IMR-90 (cell line): ENCODE measurements at regions not wholly inside any gene's neighbourhood (a gene's known extent, or its start where the extent isn't known, plus 50 kb on each side); places are given as distances from the start of the nearest gene placed in this dataset.

Source experiments
- ATAC-seq: fragments of 200-7000 bp; cut with Tn5 transposase; 2 replicates; pipeline ENCODE4 v1.9.1; 2020; ENCODE audit warnings: low read depth, mild to moderate bottlenecking, moderate library complexity
- BruUV-seq: library from RNA; stranded (reverse); fragments of 400-500 nt; replicated peaks from 2 replicates; lab custom pipeline; 2021; lab: Mats Ljungman, UMichigan
- CTCF ChIA-PET: fragments of 300-600 bp; formaldehyde crosslinking; extraction: SDS; loops from one replicate; lab custom pipeline; 2021; ENCODE audit warnings: antibody characterized with exemption; lab: Yijun Ruan, JAX
- POLR2A ChIA-PET: fragments of 300-600 bp; sonication (Branson Sonifier 250); formaldehyde crosslinking; loops from one replicate; lab custom pipeline; 2022; ENCODE audit warnings: antibody characterized with exemption; ENCODE audit not compliant: unreplicated experiment; lab: Charles Lee
- DNase-seq: peaks from one replicate; pipeline ENCODE4 v3.0.0; 2013
- H2AFZ ChIP-seq: replicated peaks from 2 replicates; pipeline ENCODE3; 2013; ENCODE audit warnings: low read length, mild to moderate bottlenecking; ENCODE audit not compliant: poor library complexity
- H2AK5ac ChIP-seq: 2 replicates; pipeline ENCODE4 v1.6.1; 2013; ENCODE audit warnings: low read depth, low read length, inconsistent platforms
- H2AK9ac ChIP-seq: replicated peaks from 2 replicates; pipeline ENCODE3; 2013; ENCODE audit warnings: mild to moderate bottlenecking, low read depth, low read length, moderate library complexity; ENCODE audit not compliant: poor library complexity
- H2BK120ac ChIP-seq: 2 replicates; pipeline ENCODE4 v1.6.1; 2013; ENCODE audit warnings: low read depth, low read length, inconsistent platforms
- H2BK15ac ChIP-seq: 3 replicates; pipeline ENCODE4 v1.6.1; 2013; ENCODE audit warnings: low read depth, low read length, inconsistent platforms
- H2BK20ac ChIP-seq: 2 replicates; pipeline ENCODE4 v1.6.1; 2013; ENCODE audit warnings: low read depth, mild to moderate bottlenecking, inconsistent platforms, low read length, moderate library complexity
- H2BK5ac ChIP-seq: 2 replicates; pipeline ENCODE4 v1.6.1; 2013; ENCODE audit warnings: mild to moderate bottlenecking, low read depth, low read length, inconsistent platforms; ENCODE audit not compliant: poor library complexity, severe bottlenecking
- H3K14ac ChIP-seq: replicated peaks from 2 replicates; pipeline ENCODE4 v1.6.1; 2013; ENCODE audit warnings: low read depth, low read length, inconsistent platforms
- H3K18ac ChIP-seq: 2 replicates; pipeline ENCODE4 v1.6.1; 2013; ENCODE audit warnings: low read depth, low read length, control low read depth
- H3K23ac ChIP-seq: 2 replicates; pipeline ENCODE4 v1.6.1; 2013; ENCODE audit warnings: low read depth, low read length, inconsistent platforms
- H3K27ac ChIP-seq: 2 replicates; pipeline ENCODE4 v1.5.1; 2013; ENCODE audit warnings: mild to moderate bottlenecking, control low read depth, low read length; ENCODE audit not compliant: insufficient read depth
- H3K27me3 ChIP-seq: 2 replicates; pipeline ENCODE4 v1.6.1; 2013; ENCODE audit warnings: low read length; ENCODE audit not compliant: control insufficient read depth, insufficient read depth
- H3K36me3 ChIP-seq: 2 replicates; pipeline ENCODE4 v1.6.1; 2013; ENCODE audit warnings: low read length, mixed read lengths; ENCODE audit not compliant: control insufficient read depth, insufficient read depth
- H3K4ac ChIP-seq: 2 replicates; pipeline ENCODE4 v1.6.1; 2013; ENCODE audit warnings: low read depth, low read length, inconsistent platforms
- H3K4me1 ChIP-seq: 2 replicates; pipeline ENCODE4 v1.6.1; 2013; ENCODE audit warnings: low read length, mixed read lengths; ENCODE audit not compliant: control insufficient read depth, insufficient read depth
- H3K4me2 ChIP-seq: 2 replicates; pipeline ENCODE4 v1.6.1; 2013; ENCODE audit warnings: low read depth, mild to moderate bottlenecking, control low read depth, low read length, moderate library complexity
- H3K4me3 ChIP-seq: 2 replicates; pipeline ENCODE4 v1.5.1; 2013; ENCODE audit warnings: low read depth, mild to moderate bottlenecking, control low read depth, low read length, moderate library complexity; ENCODE audit not compliant: insufficient read depth
- H3K56ac ChIP-seq: 2 replicates; pipeline ENCODE4 v1.6.1; 2013; ENCODE audit warnings: low read length, inconsistent platforms; ENCODE audit not compliant: insufficient read depth; ENCODE audit errors: extremely low read depth
- H3K79me1 ChIP-seq, 2 experiments: 2 replicates each; pipeline ENCODE4 v1.6.1; 2013; ENCODE audit warnings: low read length in 2 of 2, inconsistent platforms in 1 of 2, low read depth in 1 of 2
- H3K9ac ChIP-seq: 2 replicates; pipeline ENCODE4 v1.6.1; 2013; ENCODE audit warnings: low read depth, low read length, control low read depth
- H3K9me1 ChIP-seq: 2 replicates; pipeline ENCODE4 v1.6.1; 2013; ENCODE audit warnings: low read length, inconsistent platforms; ENCODE audit not compliant: insufficient read depth
- H3K9me3 ChIP-seq: 2 replicates; pipeline ENCODE4 v1.6.1; 2013; ENCODE audit warnings: low read length; ENCODE audit not compliant: control insufficient read depth, insufficient read depth
- H4K20me1 ChIP-seq: 2 replicates; pipeline ENCODE4 v1.6.1; 2013; ENCODE audit warnings: low read length, inconsistent platforms; ENCODE audit not compliant: insufficient read depth
- H4K5ac ChIP-seq: 2 replicates; pipeline ENCODE4 v1.6.1; 2013; ENCODE audit warnings: mild to moderate bottlenecking, low read depth, low read length, control low read depth
- H4K8ac ChIP-seq, 2 experiments: 2 replicates each; pipeline ENCODE4 v1.6.1; 2013; ENCODE audit warnings: low read depth in 2 of 2, low read length in 2 of 2, control low read depth in 1 of 2, inconsistent platforms in 1 of 2
- H4K91ac ChIP-seq: 2 replicates; pipeline ENCODE4 v1.6.1; 2013; ENCODE audit warnings: low read depth, low read length, inconsistent platforms; ENCODE audit not compliant: insufficient read depth
- BHLHE40 ChIP-seq: fragments of 150-350 bp; IDR thresholded peaks from 2 replicates; pipeline ENCODE4 v1.6.1; 2016; ENCODE audit warnings: mild to moderate bottlenecking, low read depth, low read length
- CEBPB ChIP-seq: IDR thresholded peaks from 2 replicates; pipeline ENCODE4 v1.6.1; 2012; ENCODE audit warnings: low read depth, low read length, improper control_type of control experiment
- CHD1 ChIP-seq: IDR thresholded peaks from 2 replicates; pipeline ENCODE4 v1.6.1; 2012; ENCODE audit warnings: low read depth, low read length, improper control_type of control experiment
- CTCF ChIP-seq: conservative IDR thresholded peaks from 2 replicates; pipeline ENCODE4 v1.5.1; 2012; ENCODE audit warnings: mild to moderate bottlenecking, low read depth, low read length, improper control_type of control experiment
- ELK1 ChIP-seq: fragments of 150-350 bp; IDR thresholded peaks from 2 replicates; pipeline ENCODE4 v1.6.1; 2016; ENCODE audit warnings: low read depth, mild to moderate bottlenecking, low read length, moderate library complexity, borderline replicate concordance
- FOS ChIP-seq: fragments of 150-350 bp; IDR thresholded peaks from 2 replicates; pipeline ENCODE4 v1.6.1; 2016; ENCODE audit warnings: low read depth, low read length
- MAFK ChIP-seq: IDR thresholded peaks from 2 replicates; pipeline ENCODE4 v1.6.1; 2012; ENCODE audit warnings: low read depth, low read length, improper control_type of control experiment
- MAZ ChIP-seq: IDR thresholded peaks from 2 replicates; pipeline ENCODE4 v1.6.1; 2012; ENCODE audit warnings: low read depth, mild to moderate bottlenecking, low read length, improper control_type of control experiment, moderate library complexity, borderline replicate concordance
- MXI1 ChIP-seq: IDR thresholded peaks from 2 replicates; pipeline ENCODE4 v1.6.1; 2012; ENCODE audit warnings: low read depth, mild to moderate bottlenecking, low read length, moderate library complexity, borderline replicate concordance
- NFE2L2 ChIP-seq: fragments of 150-350 bp; IDR thresholded peaks from 2 replicates; pipeline ENCODE4 v1.6.1; 2016; ENCODE audit warnings: low read depth, mild to moderate bottlenecking, low read length
- POLR2A ChIP-seq: IDR thresholded peaks from 2 replicates; pipeline ENCODE4 v1.6.1; 2012; ENCODE audit warnings: mild to moderate bottlenecking, low read depth, low read length
- RAD21 ChIP-seq: IDR thresholded peaks from 2 replicates; pipeline ENCODE4 v1.6.1; 2012; ENCODE audit warnings: low read length, improper control_type of control experiment
- RCOR1 ChIP-seq: IDR thresholded peaks from 2 replicates; pipeline ENCODE4 v1.6.1; 2012; ENCODE audit warnings: mild to moderate bottlenecking, low read length, improper control_type of control experiment; ENCODE audit not compliant: insufficient replicate concordance
- RFX5 ChIP-seq: IDR thresholded peaks from 2 replicates; pipeline ENCODE4 v1.8.0; 2012; ENCODE audit warnings: low read depth, mild to moderate bottlenecking, low read length, moderate library complexity
- SMC3 ChIP-seq: fragments of 150-350 bp; IDR thresholded peaks from 2 replicates; pipeline ENCODE4 v1.6.1; 2016; ENCODE audit warnings: low read depth, mild to moderate bottlenecking, antibody characterized with exemption, low read length, moderate library complexity
- USF2 ChIP-seq: fragments of 150-350 bp; IDR thresholded peaks from 2 replicates; pipeline ENCODE4 v1.6.1; 2017; ENCODE audit warnings: mild to moderate bottlenecking, antibody characterized with exemption, low read length, low read depth
- WGBS, 2 experiments: methylation state at CpG; one replicate each; pipeline versions ENCODE4 v1.1.5 to v1.1.7; 2013; ENCODE audit warnings: missing lambda C conversion rate in 2 of 2; ENCODE audit not compliant: insufficient read length in 1 of 2; ENCODE audit errors: extremely low coverage in 2 of 2; 5-methylcytosine and 5-hydroxymethylcytosine counted together
- dilution Hi-C: fragments of 300-500 bp; cut with HindIII; formaldehyde crosslinking; loops from one replicate; pipeline ENCODE4 v1.14.3; 2018; ENCODE audit warnings: low sequenced_read_pairs; ENCODE audit not compliant: unreplicated experiment
- in situ Hi-C: fragments of 300-500 bp; cut with MboI; formaldehyde crosslinking; loops from 3 replicates; pipeline ENCODE4 v1.14.3; 2019; ENCODE audit warnings: low sequenced_read_pairs, inconsistent platforms, mixed read lengths
- intact Hi-C: fragments of 100-400 bp; cut with micrococcal nuclease; formaldehyde crosslinking; loops from 2 replicates; pipeline ENCODE4 v1.10.0; 2022

GRCh38 chr2:4181062-4181461 lies 477.7 kb downstream of the DCDC2C start:
- dilution Hi-C loops = no loop called here

More at GRCh38 chr2:4181062-4181461, 477.7 kb downstream of the DCDC2C start:
- Histone ChIP-seq H3K9me3 (peaks cover 13% of the 10 kb centered on the region), H4K8ac (no peak overlapping the region), H2AK9ac (no peak overlapping the region), H3K27me3 (no peaks in the 10 kb centered on the region), H2BK5ac (no peak overlapping the region), H4K20me1 (no peaks in the 10 kb centered on the region), H3K23ac (no peak overlapping the region), H3K4me1 (no peaks in the 10 kb centered on the region), H2AK5ac (no peak overlapping the region), H2BK15ac (no peak overlapping the region), H3K9ac (no peak overlapping the region), H3K4me3 (no peak overlapping the region), H2BK20ac (no peak overlapping the region), H3K4me2 (no peak overlapping the region), H2AFZ (no peak overlapping the region), H3K14ac (no peak overlapping the region), H3K36me3 (no peaks in the 10 kb centered on the region), H4K5ac (no peak overlapping the region), H3K9me1 (no peaks in the 10 kb centered on the region), H4K91ac (no peak overlapping the region), H3K18ac (no peak overlapping the region), H3K79me1 (no peaks in the 10 kb centered on the region), H3K56ac (no peak overlapping the region), H3K27ac (no peak overlapping the region), H3K4ac (no peak overlapping the region), H2BK120ac (no peak overlapping the region)
- no TSS peak for BruUV-seq
- no CpG with 5 or more reads among the region's 1 CpG for WGBS, 2 experiments
- DNase-seq = no peak
- CTCF ChIA-PET = no interaction called here
- intact Hi-C loops = no loop called here
- POLR2A ChIA-PET = no interaction called here
- TF ChIP-seq NFE2L2 = no peak
- no peak for TF ChIP-seq MAFK
- TF ChIP-seq ELK1 = no peak
- no peak for TF ChIP-seq SMC3
- no peak for TF ChIP-seq MXI1
- TF ChIP-seq USF2 = no peak
- no peak for TF ChIP-seq CEBPB
- no peak for TF ChIP-seq CHD1
- TF ChIP-seq BHLHE40 = no peak
- TF ChIP-seq CTCF = no peak
- no peak for TF ChIP-seq RCOR1
- no peak for TF ChIP-seq MAZ
- TF ChIP-seq FOS = no peak
- no peak for TF ChIP-seq RAD21
- no peak for TF ChIP-seq POLR2A
- no peak for TF ChIP-seq RFX5
- in situ Hi-C loops = no loop called here
- ATAC-seq = no peak
